Thoracic aorta (tissue), 2 donors: ENCODE measurements at regions not wholly inside any gene's neighbourhood (a gene's known extent, or its start where the extent isn't known, plus 50 kb on each side); places are given as distances from the start of the nearest gene placed in this dataset.
A peak's percentile ranks its signal among the peaks of the same experiment; 100 is the strongest.

Source experiments
- ATAC-seq: fragments of 150-250 bp; one replicate; pipeline ENCODE4 v1.8.0; 2017; ENCODE audit warnings: low read depth; ENCODE audit not compliant: insufficient number of reproducible peaks, low FRiP score
- DNase-seq: peaks from one replicate; pipeline ENCODE4 v3.0.0-alpha.2; 2020; ENCODE audit warnings: low spot score
- H3K27ac ChIP-seq, 2 donors: fragments of 200-600 bp; sonication (generic); 1 replicate in 1 of 2; 2 replicates in 1 of 2; pipeline ENCODE4 v1.5.1; 2016; ENCODE audit warnings: mild to moderate bottlenecking in 2 of 2, moderate library complexity in 2 of 2
- H3K27me3 ChIP-seq: fragments of 200-600 bp; sonication (generic); replicated peaks from 2 replicates; pipeline ENCODE4 v1.6.0; 2016; ENCODE audit warnings: mild to moderate bottlenecking; ENCODE audit not compliant: insufficient read depth
- H3K36me3 ChIP-seq: fragments of 200-600 bp; sonication (generic); one replicate; pipeline ENCODE4 v1.5.1; 2016
- H3K4me1 ChIP-seq, 2 donors: fragments of 200-600 bp; sonication (generic); 1 replicate in 1 of 2; 2 replicates in 1 of 2; pipeline versions ENCODE4 v1.5.1 to v1.6.0; 2016; ENCODE audit warnings: low read depth in 2 of 2, mild to moderate bottlenecking in 1 of 2; ENCODE audit not compliant: control insufficient read depth in 1 of 2
- H3K4me3 ChIP-seq: fragments of 200-600 bp; sonication (generic); 2 replicates; pipeline ENCODE4 v1.5.1; 2016; ENCODE audit warnings: mild to moderate bottlenecking
- H3K9me3 ChIP-seq: fragments of 200-600 bp; sonication (generic); 2 replicates; pipeline ENCODE4 v1.5.1; 2016
- CTCF ChIP-seq: fragments of 200-600 bp; sonication (generic); IDR thresholded peaks from one replicate; pipeline ENCODE4 v1.5.1; 2019; ENCODE audit warnings: antibody characterized with exemption

DNA sequence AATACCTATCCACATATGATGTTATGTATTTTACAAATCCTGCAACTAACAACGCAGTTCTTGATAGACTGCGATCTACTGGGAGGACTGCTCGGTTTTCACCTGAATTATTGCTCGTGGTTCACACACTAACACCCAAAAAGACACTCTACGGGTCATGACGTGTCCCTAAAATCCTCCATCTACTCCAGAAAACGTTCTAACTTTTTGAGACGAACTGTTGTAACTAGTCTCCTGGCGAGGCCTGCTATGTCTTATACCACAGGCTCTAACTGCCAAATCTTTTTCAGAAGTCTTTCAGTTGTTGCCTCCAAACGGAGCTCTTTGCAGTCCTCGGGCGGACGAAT, 108.2 kb downstream of the KCNRG start:
- Histone ChIP-seq H3K36me3 (no peaks in the 10 kb centered on the region), H3K27ac (peak overlapping the region; percentile 98 to 99), H3K27me3 (no peaks in the 10 kb centered on the region), H3K9me3 (no peaks in the 10 kb centered on the region), H3K4me3 (peak overlapping the region; percentile 93), H3K4me1 (peaks cover 14 to 40% of the 10 kb centered on the region in 2 donors)
- ATAC-seq (no peak), DNase-seq (no peak)
- no peak for TF ChIP-seq CTCF

- Histone ChIP-seq H3K4me1 (peaks cover 14 to 40% of the 10 kb centered on the region in 2 donors), H3K9me3 (no peaks in the 10 kb centered on the region), H3K4me3 (peak overlapping the region; percentile 93), H3K27me3 (no peaks in the 10 kb centered on the region), H3K27ac (peak overlapping the region; percentile 98 to 99), H3K36me3 (no peaks in the 10 kb centered on the region)
- ATAC-seq, result peak; percentile 79
- DNase-seq, result peak; percentile 81
- TF ChIP-seq CTCF, result no peak
Observed at GRCh38 chr13:50123862-50124535, 108.8 kb downstream of the KCNRG start.

DNA sequence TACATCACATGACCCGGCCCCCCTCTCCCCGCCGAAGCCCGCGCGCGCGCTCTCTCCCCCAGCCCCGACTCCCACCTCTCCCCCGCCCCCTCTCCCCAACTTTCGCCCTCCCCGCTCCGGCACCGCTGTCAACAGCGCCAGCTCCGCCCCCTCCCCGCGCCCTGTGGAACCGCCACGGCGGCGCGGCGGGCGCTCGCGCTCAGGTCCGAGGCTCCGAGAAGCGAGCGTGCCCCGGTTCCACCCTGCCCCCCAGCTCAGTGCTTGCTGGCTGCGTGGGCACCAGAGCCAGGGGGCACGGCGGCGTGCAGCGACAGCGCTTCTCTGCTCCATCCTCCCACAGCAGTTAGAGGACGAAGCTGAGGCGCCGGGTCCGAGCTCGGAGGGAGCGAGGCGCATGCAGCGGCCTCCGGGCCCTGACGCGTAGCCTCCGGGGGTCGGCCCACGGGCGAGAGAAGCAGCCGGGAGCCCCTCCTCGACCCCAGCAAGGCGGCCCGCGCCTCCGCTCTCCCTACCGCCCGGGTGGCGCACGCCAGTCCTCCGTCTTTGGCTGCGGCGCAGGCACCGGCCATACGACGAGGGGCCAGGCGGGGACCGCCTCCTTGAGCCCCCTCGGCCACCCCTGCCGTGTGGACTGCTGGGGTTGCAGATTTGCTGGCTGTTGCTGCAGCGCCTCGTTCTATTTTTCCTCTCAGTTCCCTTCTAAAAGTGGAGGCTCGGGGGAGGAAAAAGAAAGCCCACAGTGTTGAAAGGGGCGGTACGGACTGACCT, 109.5 kb downstream of the KCNRG start:
- ATAC-seq, result peak; percentile 0
- TF ChIP-seq CTCF, result no peak
- Histone ChIP-seq H3K27me3 (no peaks in the 10 kb centered on the region), H3K4me3 (peak overlapping the region; percentile 93), H3K4me1 (peaks cover 14 to 44% of the 10 kb centered on the region in 2 donors), H3K36me3 (no peaks in the 10 kb centered on the region), H3K9me3 (no peaks in the 10 kb centered on the region), H3K27ac (peak overlapping the region; percentile 98 to 99)
- peak; percentile 92 for DNase-seq

GRCh38 chr13:50125304-50125553, 110.0 kb downstream of the KCNRG start:
- no peak for ATAC-seq
- Histone ChIP-seq H3K27me3 (no peaks in the 10 kb centered on the region), H3K4me3 (peak overlapping the region; percentile 93), H3K27ac (peak overlapping the region; percentile 98 to 99), H3K9me3 (no peaks in the 10 kb centered on the region), H3K4me1 (peaks cover 14 to 45% of the 10 kb centered on the region in 2 donors), H3K36me3 (no peaks in the 10 kb centered on the region)
- no peak for DNase-seq
- TF ChIP-seq CTCF, result no peak

GRCh38 chr13:50125554-50126262, 110.5 kb downstream of the KCNRG start:
- peaks cover 14 to 45% of the 10 kb centered on the region in 2 donors for H3K4me1 ChIP-seq
- peak; percentile 56 for ATAC-seq
- no peak for TF ChIP-seq CTCF

More at GRCh38 chr13:50125554-50126262, 110.5 kb downstream of the KCNRG start:
- no peaks in the 10 kb centered on the region for H3K36me3 ChIP-seq
- no peaks in the 10 kb centered on the region for H3K27me3 ChIP-seq
- peak; percentile 70 for DNase-seq
- H3K4me3 ChIP-seq, result peak overlapping the region; percentile 93
- H3K9me3 ChIP-seq, result no peaks in the 10 kb centered on the region
- peak overlapping the region; percentile 98 to 99 for H3K27ac ChIP-seq
